ENCODE measurements at regions not wholly inside any gene's neighbourhood (a gene's known extent, or its start where the extent isn't known, plus 50 kb on each side); places are given as distances from the start of the nearest gene placed in this dataset.

DNA sequence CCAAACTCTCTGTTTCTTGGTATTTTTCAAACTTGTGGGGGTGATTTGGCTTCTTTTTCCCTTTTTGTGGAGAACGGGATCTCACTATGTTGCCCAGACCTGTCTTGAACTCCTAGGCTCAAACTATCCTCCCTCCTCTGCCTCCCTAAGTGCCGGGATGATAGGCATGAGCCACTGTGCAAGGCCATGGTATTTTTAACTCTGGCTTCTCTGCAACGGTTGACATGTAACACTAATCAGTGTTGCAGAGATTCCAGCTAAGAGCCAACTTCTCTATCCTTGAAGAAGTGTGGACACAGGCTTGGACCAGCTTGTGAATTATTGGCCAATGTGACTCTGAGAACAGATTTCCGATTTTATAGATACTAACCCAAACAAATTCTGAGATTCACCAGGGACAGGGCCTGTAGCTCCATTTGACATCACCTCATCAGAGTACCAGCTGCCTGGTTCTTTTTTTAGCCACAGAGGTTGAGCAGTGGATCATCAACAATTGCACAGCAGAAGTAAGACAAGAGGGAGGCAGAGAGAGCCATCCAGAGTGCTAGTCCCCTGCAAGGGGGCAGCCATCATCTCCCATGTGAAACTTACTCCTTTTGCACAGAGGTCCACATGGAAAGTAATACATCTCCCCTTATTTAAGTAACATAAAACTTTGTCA is 98.1 kb upstream of the SYNPR start:
- TF ChIP-seq TCF12 (IDR thresholded peaks at IDR 0.05), result no peak
- TF ChIP-seq TCF12 (CRISPR knock-in tag; IDR thresholded peaks at IDR 0.05), result no peak
- TF ChIP-seq, protein P1, sequence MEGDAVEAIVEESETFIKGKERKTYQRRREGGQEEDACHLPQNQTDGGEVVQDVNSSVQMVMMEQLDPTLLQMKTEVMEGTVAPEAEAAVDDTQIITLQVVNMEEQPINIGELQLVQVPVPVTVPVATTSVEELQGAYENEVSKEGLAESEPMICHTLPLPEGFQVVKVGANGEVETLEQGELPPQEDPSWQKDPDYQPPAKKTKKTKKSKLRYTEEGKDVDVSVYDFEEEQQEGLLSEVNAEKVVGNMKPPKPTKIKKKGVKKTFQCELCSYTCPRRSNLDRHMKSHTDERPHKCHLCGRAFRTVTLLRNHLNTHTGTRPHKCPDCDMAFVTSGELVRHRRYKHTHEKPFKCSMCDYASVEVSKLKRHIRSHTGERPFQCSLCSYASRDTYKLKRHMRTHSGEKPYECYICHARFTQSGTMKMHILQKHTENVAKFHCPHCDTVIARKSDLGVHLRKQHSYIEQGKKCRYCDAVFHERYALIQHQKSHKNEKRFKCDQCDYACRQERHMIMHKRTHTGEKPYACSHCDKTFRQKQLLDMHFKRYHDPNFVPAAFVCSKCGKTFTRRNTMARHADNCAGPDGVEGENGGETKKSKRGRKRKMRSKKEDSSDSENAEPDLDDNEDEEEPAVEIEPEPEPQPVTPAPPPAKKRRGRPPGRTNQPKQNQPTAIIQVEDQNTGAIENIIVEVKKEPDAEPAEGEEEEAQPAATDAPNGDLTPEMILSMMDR (CRISPR knock-in tag; IDR thresholded peaks at IDR 0.05), result no peak
- TF ChIP-seq, protein P2, sequence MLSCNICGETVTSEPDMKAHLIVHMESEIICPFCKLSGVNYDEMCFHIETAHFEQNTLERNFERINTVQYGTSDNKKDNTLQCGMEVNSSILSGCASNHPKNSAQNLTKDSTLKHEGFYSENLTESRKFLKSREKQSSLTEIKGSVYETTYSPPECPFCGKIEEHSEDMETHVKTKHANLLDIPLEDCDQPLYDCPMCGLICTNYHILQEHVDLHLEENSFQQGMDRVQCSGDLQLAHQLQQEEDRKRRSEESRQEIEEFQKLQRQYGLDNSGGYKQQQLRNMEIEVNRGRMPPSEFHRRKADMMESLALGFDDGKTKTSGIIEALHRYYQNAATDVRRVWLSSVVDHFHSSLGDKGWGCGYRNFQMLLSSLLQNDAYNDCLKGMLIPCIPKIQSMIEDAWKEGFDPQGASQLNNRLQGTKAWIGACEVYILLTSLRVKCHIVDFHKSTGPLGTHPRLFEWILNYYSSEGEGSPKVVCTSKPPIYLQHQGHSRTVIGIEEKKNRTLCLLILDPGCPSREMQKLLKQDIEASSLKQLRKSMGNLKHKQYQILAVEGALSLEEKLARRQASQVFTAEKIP (CRISPR knock-in tag; IDR thresholded peaks at IDR 0.05; ENCODE audit: borderline replicate concordance), result no peak
- no peak for TF ChIP-seq KAT8 (CRISPR knock-in tag; IDR thresholded peaks at IDR 0.05)
- TF ChIP-seq, protein P3, sequence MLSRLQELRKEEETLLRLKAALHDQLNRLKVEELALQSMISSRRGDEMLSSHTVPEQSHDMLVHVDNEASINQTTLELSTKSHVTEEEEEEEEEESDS (CRISPR knock-in tag; IDR thresholded peaks at IDR 0.05; ENCODE audit: borderline replicate concordance), result no peak
- no peak for TF ChIP-seq MEIS1 (CRISPR knock-in tag; IDR thresholded peaks at IDR 0.05; ENCODE audit: borderline replicate concordance)
- TF ChIP-seq ZNF292 (CRISPR knock-in tag; IDR thresholded peaks at IDR 0.05; ENCODE audit: borderline replicate concordance, low read depth), result no peak
